SU-DHL-6 (cell line): ENCODE measurements at regions not wholly inside any gene's neighbourhood (a gene's known extent, or its start where the extent isn't known, plus 50 kb on each side); places are given as distances from the start of the nearest gene placed in this dataset.
A peak's percentile ranks its signal among the peaks of the same experiment; 100 is the strongest.

Source experiments
- H2AFZ ChIP-seq: fragments of 200-600 bp; sonication (generic); 2 replicates; pipeline ENCODE4 v1.6.1; 2014; ENCODE audit warnings: low read depth, mild to moderate bottlenecking, moderate library complexity, mixed read lengths, antibody characterized with exemption, low read length; ENCODE audit not compliant: severe bottlenecking
- H3F3A ChIP-seq: fragments of 200-600 bp; shearing (Covaris generic); 2 replicates; pipeline ENCODE4 v1.6.0; 2016; ENCODE audit warnings: antibody characterized with exemption, mild to moderate bottlenecking; ENCODE audit not compliant: insufficient read depth
- H3K27ac ChIP-seq: fragments of 200-600 bp; sonication (generic); 2 replicates; pipeline ENCODE4 v1.5.1; 2016; ENCODE audit warnings: low read depth, mild to moderate bottlenecking, low read length, moderate library complexity, mixed read lengths
- H3K27me3 ChIP-seq: fragments of 200-600 bp; sonication (generic), shearing (Covaris generic); 2 replicates; pipeline ENCODE4 v1.6.0; 2014; ENCODE audit warnings: mild to moderate bottlenecking, low read length
- H3K36me3 ChIP-seq: fragments of 200-600 bp; sonication (generic); 2 replicates; pipeline ENCODE4 v1.6.1; 2014; ENCODE audit warnings: mild to moderate bottlenecking, low read length, mixed read lengths
- H3K4me2 ChIP-seq: fragments of 300-600, 200-600 bp; shearing (Covaris generic), sonication (generic); 2 replicates; pipeline ENCODE4 v1.6.0; 2014; ENCODE audit warnings: low read length, low read depth, mild to moderate bottlenecking; ENCODE audit not compliant: poor library complexity, severe bottlenecking
- H3K4me3 ChIP-seq: fragments of 200-600 bp; sonication (generic); 2 replicates; pipeline ENCODE4 v1.5.1; 2014; ENCODE audit warnings: antibody characterized with exemption, low read length, mild to moderate bottlenecking, mixed read lengths; ENCODE audit not compliant: insufficient read depth, poor library complexity, severe bottlenecking
- H3K79me2 ChIP-seq: fragments of 200-600 bp; sonication (generic); 2 replicates; pipeline ENCODE4 v1.6.1; 2014; ENCODE audit warnings: mild to moderate bottlenecking, low read length, moderate library complexity; ENCODE audit not compliant: insufficient read depth
- H3K9ac ChIP-seq: fragments of 200-600 bp; sonication (generic); 2 replicates; pipeline ENCODE4 v1.7.0; 2014; ENCODE audit warnings: mild to moderate bottlenecking, low read length
- H3K9me2 ChIP-seq: fragments of 200-600 bp; sonication (generic); replicated peaks from 2 replicates; pipeline ENCODE4 v1.6.1; 2014; ENCODE audit warnings: low read length; ENCODE audit not compliant: insufficient read depth
- H3K9me3 ChIP-seq: fragments of 200-600 bp; sonication (generic); 2 replicates; pipeline ENCODE4 v1.6.1; 2014; ENCODE audit warnings: low read length, mixed read lengths; ENCODE audit not compliant: insufficient read depth
- H4K20me1 ChIP-seq: fragments of 200-600 bp; sonication (generic); 2 replicates; pipeline ENCODE4 v1.6.1; 2014; ENCODE audit warnings: low read depth, mild to moderate bottlenecking, antibody characterized with exemption, low read length, moderate library complexity, mixed read lengths
- CTCF ChIP-seq: fragments of 200-600 bp; sonication (generic); IDR thresholded peaks from one replicate; pipeline ENCODE4 v1.5.1; 2017; ENCODE audit warnings: antibody characterized with exemption, mild to moderate bottlenecking, low read length, moderate library complexity; ENCODE audit not compliant: insufficient read depth, poor library complexity, severe bottlenecking
- EZH2phosphoT487 ChIP-seq: fragments of 200-600 bp; sonication (generic), shearing (Covaris generic); conservative IDR thresholded peaks from 2 replicates; pipeline ENCODE4 v1.6.1; 2018; ENCODE audit warnings: mild to moderate bottlenecking, antibody characterized with exemption, low read length, moderate library complexity, mixed read lengths

- Histone ChIP-seq H3K9ac (no peak overlapping the region), H3K79me2 (no peaks in the 10 kb centered on the region), H3K36me3 (no peaks in the 10 kb centered on the region), H3K4me2 (no peak overlapping the region), H3K4me3 (no peak overlapping the region), H3K9me2 (no peaks in the 10 kb centered on the region), H3K27ac (no peak overlapping the region), H2AFZ (peak overlapping the region; percentile 5), H4K20me1 (no peaks in the 10 kb centered on the region), H3K9me3 (0 out of 2 replicates have a peak, but pooled peaks cover 3% of the 10 kb centered on the region), H3K27me3 (no peaks in the 10 kb centered on the region), H3F3A (no peaks in the 10 kb centered on the region)
- TF ChIP-seq EZH2phosphoT487 (no peak), CTCF (no peak)
Observed at GRCh38 chr1:83130886-83131691, 867.8 kb downstream of the TTLL7 start.

GRCh38 chr1:83129107-83129506 is 869.8 kb downstream of the TTLL7 start:
- Histone ChIP-seq H4K20me1 (no peaks in the 10 kb centered on the region), H2AFZ (no peak overlapping the region), H3K27ac (no peak overlapping the region), H3K9ac (no peak overlapping the region), H3K4me2 (no peak overlapping the region), H3K27me3 (no peaks in the 10 kb centered on the region), H3F3A (no peaks in the 10 kb centered on the region), H3K9me3 (0 out of 2 replicates have a peak, but pooled peaks cover 3% of the 10 kb centered on the region), H3K9me2 (no peaks in the 10 kb centered on the region; the same call in 1 of the 2 replicates), H3K4me3 (no peak overlapping the region), H3K36me3 (no peaks in the 10 kb centered on the region), H3K79me2 (no peaks in the 10 kb centered on the region)
- TF ChIP-seq CTCF, result no peak

- no peak overlapping the region for H3K4me3 ChIP-seq
- H3K27ac ChIP-seq, result no peak overlapping the region
- H2AFZ ChIP-seq, result no peak overlapping the region
- no peaks in the 10 kb centered on the region for H3K27me3 ChIP-seq
- no peaks in the 10 kb centered on the region for H4K20me1 ChIP-seq
- no peaks in the 10 kb centered on the region for H3K79me2 ChIP-seq
- TF ChIP-seq CTCF (no peak), EZH2phosphoT487 (no peak)
- no peak overlapping the region for H3K4me2 ChIP-seq
- no peaks in the 10 kb centered on the region for H3K36me3 ChIP-seq
- H3K9me2 ChIP-seq, result no peaks in the 10 kb centered on the region; the same call in 1 of the 2 replicates
- no peaks in the 10 kb centered on the region for H3F3A ChIP-seq
- 0 out of 2 replicates have a peak, but pooled peaks cover 3% of the 10 kb centered on the region for H3K9me3 ChIP-seq
- no peak overlapping the region for H3K9ac ChIP-seq
Observed at GRCh38 chr1:83125456-83125855, 873.5 kb downstream of the TTLL7 start.
